Ovary (tissue), 3 donors: ENCODE measurements at regions not wholly inside any gene's neighbourhood (a gene's known extent, or its start where the extent isn't known, plus 50 kb on each side); places are given as distances from the start of the nearest gene placed in this dataset.

Experiments used
- CTCF ChIP-seq, 3 donors: fragments of 450-650 bp in 2 of 3; fragments of 200-600 bp in 1 of 3; IDR thresholded peaks; one replicate each; pipeline versions ENCODE4 v1.5.1 to v1.8.0; 2016 to 2022; ENCODE audit warnings: antibody characterized with exemption in 3 of 3, mild to moderate bottlenecking in 1 of 3
- EP300 ChIP-seq: sonication (generic); formaldehyde crosslinking; IDR thresholded peaks from one replicate; pipeline ENCODE4 v1.6.1; 2017; ENCODE audit warnings: antibody characterized with exemption
- POLR2A ChIP-seq: fragments of 450-650 bp; IDR thresholded peaks from one replicate; pipeline ENCODE4 v1.6.1; 2017; ENCODE audit warnings: antibody characterized with exemption, mild to moderate bottlenecking, moderate library complexity
- donor health status: DM: no; HTN: no; CAD: no.

GRCh38 chrX:131735127-131735526, 191.3 kb downstream of the OR13H1 start:
- TF ChIP-seq EP300, result no peak
- no peak for TF ChIP-seq CTCF (IDR thresholded peaks at IDR 0.05)
- no peak for TF ChIP-seq POLR2A
